T-helper 17 cell (primary cell): ENCODE measurements at regions not wholly inside any gene's neighbourhood (a gene's known extent, or its start where the extent isn't known, plus 50 kb on each side); places are given as distances from the start of the nearest gene placed in this dataset.
"Not testable (repeated sequence)": the region's sequence is repeated elsewhere in the genome, so short reads cannot be mapped to it uniquely, and the experiment has no call there.

Experiments
- ATAC-seq: fragments of 150-1000 bp; cut with Tn5 transposase; 2 replicates; pipeline ENCODE4 v1.10.0; 2021; ENCODE audit warnings: mild to moderate bottlenecking, moderate library complexity
- DNase-seq, 3 donors: peaks; one replicate each; pipeline versions ENCODE4 v3.0.0 to v3.0.0-alpha.2; 2020 to 2021
- H3K9me3 ChIP-seq: one replicate; pipeline ENCODE4 v1.7.0; 2013; ENCODE audit warnings: low read length, mild to moderate bottlenecking; ENCODE audit not compliant: control insufficient read depth, poor library complexity, severe bottlenecking
- H3K27ac Mint-ChIP-seq: one replicate; pipeline ENCODE4 v1.8.0; 2022; ENCODE audit warnings: mild to moderate bottlenecking, moderate library complexity, mixed read lengths
- H3K27me3 Mint-ChIP-seq: one replicate; pipeline ENCODE4 v1.8.0; 2022; ENCODE audit warnings: mixed read lengths
- H3K36me3 Mint-ChIP-seq: one replicate; pipeline ENCODE4 v1.8.0; 2022; ENCODE audit warnings: low read depth, mixed read lengths
- H3K4me1 Mint-ChIP-seq: one replicate; pipeline ENCODE4 v1.8.0; 2022; ENCODE audit warnings: mild to moderate bottlenecking, mixed read lengths
- H3K4me3 Mint-ChIP-seq: one replicate; pipeline ENCODE4 v1.8.0; 2022; ENCODE audit warnings: mild to moderate bottlenecking, moderate library complexity, mixed read lengths

DNA sequence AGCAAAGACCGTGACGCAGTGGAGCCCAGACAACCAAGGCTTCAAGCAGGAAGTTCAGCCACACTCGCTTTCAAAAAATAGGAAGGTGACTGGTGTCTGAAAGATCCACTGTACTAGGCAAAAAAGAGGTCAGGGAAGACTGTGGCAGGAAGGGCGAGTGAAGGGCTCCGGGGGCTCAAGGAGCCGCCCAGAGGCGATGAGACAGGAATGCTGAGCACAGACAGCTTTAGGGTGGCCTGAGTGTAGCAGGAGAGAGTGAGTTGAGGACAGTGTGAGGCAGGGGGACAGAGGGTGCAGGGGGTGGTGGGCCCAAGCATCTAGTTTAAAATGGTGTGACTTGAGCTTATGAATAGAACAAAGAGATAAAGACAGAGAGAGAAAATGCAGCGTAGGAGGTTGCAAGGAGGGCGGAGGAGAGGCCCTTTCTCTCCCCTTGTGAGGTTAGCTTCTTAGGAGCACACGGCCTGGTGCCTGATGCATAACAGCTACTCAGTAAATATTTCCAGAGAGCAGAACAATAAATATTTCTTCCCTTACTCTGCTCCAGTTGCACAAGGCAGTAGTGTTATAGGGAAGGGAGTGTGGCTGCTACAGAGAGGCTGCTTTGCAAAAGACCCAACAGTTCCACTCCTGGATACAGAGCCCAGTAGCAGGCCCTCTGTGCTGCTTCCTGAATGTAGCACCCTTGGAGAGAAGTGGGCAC is 789.7 kb upstream of the RAB6C start:
- H3K4me1 Mint-ChIP-seq = no peaks in the 10 kb centered on the region
- H3K27me3 Mint-ChIP-seq = peaks cover 13% of the 10 kb centered on the region
- H3K27ac Mint-ChIP-seq = no peak overlapping the region
- no peak for DNase-seq
- no peak for ATAC-seq
- H3K36me3 Mint-ChIP-seq = no peaks in the 10 kb centered on the region
- no peak overlapping the region for H3K4me3 Mint-ChIP-seq
- H3K9me3 ChIP-seq = no peaks in the 10 kb centered on the region

DNA sequence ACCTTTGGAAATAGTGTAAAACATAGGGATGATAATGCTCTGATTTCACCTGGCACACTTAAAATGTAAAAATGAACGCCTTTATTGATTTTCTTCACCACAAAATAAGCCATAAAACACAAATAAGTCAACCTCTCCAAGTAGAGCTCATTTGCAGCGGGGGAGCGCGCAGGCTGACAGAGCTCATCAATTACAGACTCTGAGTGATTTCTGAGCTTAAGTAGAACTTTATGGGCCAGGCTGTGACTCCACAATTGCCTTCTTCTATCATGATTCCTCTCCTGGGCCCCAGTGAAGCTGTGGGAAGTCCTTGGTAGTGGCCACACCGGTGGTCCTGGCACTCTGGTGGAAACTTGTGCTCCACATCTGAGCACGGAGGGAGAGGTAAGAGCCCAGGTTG is 789.0 kb upstream of the RAB6C start:
- H3K36me3 Mint-ChIP-seq = no peaks in the 10 kb centered on the region
- H3K4me1 Mint-ChIP-seq = no peaks in the 10 kb centered on the region
- ATAC-seq = no peak
- H3K27me3 Mint-ChIP-seq = peaks cover 13% of the 10 kb centered on the region
- H3K4me3 Mint-ChIP-seq = no peak overlapping the region
- no peaks in the 10 kb centered on the region for H3K9me3 ChIP-seq
- DNase-seq = no peak
- H3K27ac Mint-ChIP-seq = no peak overlapping the region

DNA sequence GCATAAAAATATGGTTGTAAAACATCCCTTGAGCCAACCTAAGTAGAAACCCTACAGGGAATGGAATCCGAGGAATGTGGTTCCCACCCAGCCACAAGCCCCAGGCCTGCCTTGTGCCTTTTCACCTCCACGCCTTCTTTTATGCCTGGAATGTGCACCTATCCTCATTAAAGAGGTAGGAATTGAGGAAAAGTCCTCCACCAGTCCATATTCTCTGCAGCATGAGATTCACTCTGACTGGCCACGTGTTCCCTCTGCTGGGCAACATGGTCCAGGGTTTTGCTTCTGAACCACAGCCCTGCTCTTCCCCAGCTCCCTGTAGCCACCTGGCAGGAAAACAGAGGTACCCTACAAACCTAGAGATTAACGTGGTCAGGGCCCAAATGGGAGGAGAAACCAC is 787.9 kb upstream of the RAB6C start:
- no peak overlapping the region for H3K4me3 Mint-ChIP-seq
- H3K9me3 ChIP-seq = no peaks in the 10 kb centered on the region
- no peak overlapping the region for H3K27ac Mint-ChIP-seq
- H3K27me3 Mint-ChIP-seq = peaks cover 9% of the 10 kb centered on the region
- H3K4me1 Mint-ChIP-seq = no peaks in the 10 kb centered on the region
- no peaks in the 10 kb centered on the region for H3K36me3 Mint-ChIP-seq
- DNase-seq (no peak), ATAC-seq (no peak)

DNA sequence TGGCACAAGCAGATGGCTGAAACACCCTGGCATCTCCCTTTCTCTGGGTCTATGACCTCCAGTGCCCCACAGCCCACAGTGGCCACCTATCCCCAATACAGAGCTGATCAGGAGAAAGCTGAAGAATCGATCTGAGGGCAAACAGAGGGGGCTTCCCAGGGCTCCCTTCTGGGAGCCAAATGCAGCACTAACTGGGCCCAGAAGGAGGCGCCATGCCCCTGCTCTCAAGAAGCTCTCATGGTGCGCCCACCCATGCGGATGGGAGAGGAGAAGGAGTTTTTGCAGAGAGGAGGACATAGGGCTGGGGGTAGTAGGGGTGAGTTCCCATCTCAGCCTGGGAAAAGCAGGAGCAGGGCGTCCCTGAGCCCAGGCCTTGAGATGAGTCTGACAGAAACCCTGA is 787.3 kb upstream of the RAB6C start:
- no peak for DNase-seq

DNA sequence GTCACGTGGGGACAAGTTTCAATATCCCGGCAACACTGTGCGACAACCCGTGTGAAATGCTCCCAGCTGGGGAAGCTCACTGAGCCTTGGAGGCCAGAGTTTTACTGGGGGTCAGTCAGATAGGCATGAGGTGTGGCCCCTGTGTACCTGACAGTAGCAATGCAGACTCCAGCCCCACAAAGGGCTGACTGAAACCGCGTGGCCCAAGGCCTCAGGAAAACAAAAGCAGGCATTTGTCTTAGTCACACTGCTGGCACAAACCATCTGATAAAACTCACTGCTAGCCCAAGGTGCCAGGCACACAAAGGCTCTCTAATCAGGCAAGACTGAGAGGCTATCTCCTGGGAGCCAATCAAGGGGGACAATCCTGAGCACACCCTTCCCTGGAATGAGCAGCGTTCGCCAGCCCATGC is 786.6 kb upstream of the RAB6C start:
- Mint-ChIP-seq H3K4me1 (no peaks in the 10 kb centered on the region), H3K27ac (no peak overlapping the region), H3K36me3 (no peaks in the 10 kb centered on the region), H3K4me3 (no peak overlapping the region), H3K27me3 (peaks cover 6% of the 10 kb centered on the region)
- no peak for DNase-seq
- H3K9me3 ChIP-seq = no peaks in the 10 kb centered on the region
- ATAC-seq = no peak

More for the DNA sequence above, 787.3 kb upstream of the RAB6C start:
- H3K27ac Mint-ChIP-seq = no peak overlapping the region
- no peaks in the 10 kb centered on the region for H3K9me3 ChIP-seq
- H3K4me1 Mint-ChIP-seq = no peaks in the 10 kb centered on the region
- ATAC-seq = no peak
- H3K4me3 Mint-ChIP-seq = no peak overlapping the region
- H3K27me3 Mint-ChIP-seq = peaks cover 6% of the 10 kb centered on the region
- no peaks in the 10 kb centered on the region for H3K36me3 Mint-ChIP-seq

DNA sequence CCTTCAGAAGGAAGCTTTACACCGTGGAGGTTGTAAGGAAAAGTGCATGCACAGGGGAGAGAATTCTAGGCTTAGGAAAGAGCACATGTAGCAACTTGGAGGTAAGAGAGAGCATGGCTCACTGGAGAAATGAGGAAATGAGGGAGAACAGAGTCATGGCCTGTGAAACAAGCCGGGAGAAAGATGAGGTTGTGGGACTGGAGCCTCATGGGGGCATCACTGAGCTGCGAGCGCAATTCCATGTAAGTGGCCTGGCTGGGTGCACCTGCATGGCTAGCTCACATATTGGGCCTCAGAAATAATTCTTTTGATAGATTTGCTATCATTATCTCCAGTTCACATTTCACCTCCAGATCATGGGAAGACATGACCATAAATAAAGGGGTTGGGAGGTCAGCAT is 785.5 kb upstream of the RAB6C start:
- no peaks in the 10 kb centered on the region for H3K9me3 ChIP-seq
- Mint-ChIP-seq H3K36me3 (no peaks in the 10 kb centered on the region), H3K4me3 (no peak overlapping the region), H3K27me3 (peaks cover 6% of the 10 kb centered on the region), H3K4me1 (no peaks in the 10 kb centered on the region), H3K27ac (no peak overlapping the region)
- DNase-seq (no peak), ATAC-seq (no peak)

DNA sequence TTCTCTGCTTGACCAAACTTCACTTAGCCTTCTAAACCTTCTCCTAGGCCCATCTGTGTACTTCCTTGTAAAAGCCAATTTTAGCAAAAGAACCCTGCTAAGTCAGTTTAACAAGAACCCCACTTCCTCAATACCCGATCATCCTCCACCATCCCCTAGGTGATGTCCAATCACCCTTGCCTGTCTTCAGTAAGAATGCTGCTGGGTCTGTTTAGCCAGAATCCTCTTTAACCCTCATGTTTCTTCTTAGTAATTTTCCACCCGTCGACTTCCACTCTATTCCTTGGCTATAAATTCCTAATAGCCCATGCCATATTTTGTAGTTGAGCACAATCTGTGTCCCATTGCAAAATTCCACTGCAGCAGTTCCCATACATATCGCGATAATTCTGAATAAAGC is 780.0 kb upstream of the RAB6C start:
- H3K27me3 Mint-ChIP-seq = no peaks in the 10 kb centered on the region
- H3K4me1 Mint-ChIP-seq = no peaks in the 10 kb centered on the region
- ATAC-seq = no peak

DNA sequence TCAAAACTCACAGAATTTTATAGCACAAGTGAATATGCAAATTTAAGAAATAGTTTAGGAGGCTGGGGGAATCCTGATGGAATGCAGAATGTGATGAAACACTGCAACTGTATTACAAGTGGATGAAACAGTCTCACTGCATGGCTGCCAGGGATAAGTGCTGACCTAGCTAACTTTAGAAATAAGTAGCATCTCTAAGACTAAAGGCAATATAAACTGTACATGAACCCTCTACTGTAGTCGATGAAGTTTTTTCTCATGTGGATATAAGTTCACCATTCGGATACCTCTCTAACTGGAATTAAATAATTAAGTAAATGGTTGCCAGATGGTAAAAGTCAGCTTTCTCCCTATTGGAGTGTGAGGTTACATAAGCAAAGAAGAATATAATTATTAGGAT is 777.8 kb upstream of the RAB6C start:
- Mint-ChIP-seq H3K27me3 (no peaks in the 10 kb centered on the region), H3K27ac (no peak overlapping the region), H3K4me1 (no peaks in the 10 kb centered on the region), H3K36me3 (no peaks in the 10 kb centered on the region), H3K4me3 (no peak overlapping the region)
- DNase-seq = no peak
- no peaks in the 10 kb centered on the region for H3K9me3 ChIP-seq
- ATAC-seq = no peak

More for the DNA sequence above, 780.0 kb upstream of the RAB6C start:
- H3K27ac Mint-ChIP-seq = no peak overlapping the region
- DNase-seq = no peak
- no peak overlapping the region for H3K4me3 Mint-ChIP-seq
- no peaks in the 10 kb centered on the region for H3K36me3 Mint-ChIP-seq
- H3K9me3 ChIP-seq = no peaks in the 10 kb centered on the region

DNA sequence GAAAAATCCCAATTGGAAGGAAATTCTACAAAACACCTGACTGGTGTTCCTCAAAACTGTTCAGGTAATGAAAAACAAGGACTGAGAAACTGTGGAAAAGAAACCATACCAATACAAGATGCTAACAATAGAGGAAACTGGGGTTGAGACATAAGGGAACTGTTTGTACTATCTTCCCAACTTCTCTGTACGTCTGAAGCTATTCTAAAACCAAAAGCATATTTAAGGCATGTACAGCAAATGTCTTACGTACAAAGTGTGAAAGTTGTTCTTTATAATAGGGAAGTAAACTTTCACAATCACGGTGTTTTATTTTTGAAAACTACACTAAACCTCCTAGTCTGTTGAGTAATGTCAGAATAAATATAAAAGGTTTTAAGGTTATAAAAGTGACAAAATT is 776.1 kb upstream of the RAB6C start:
- Mint-ChIP-seq H3K4me3 (no peak overlapping the region), H3K27me3 (no peaks in the 10 kb centered on the region), H3K4me1 (no peaks in the 10 kb centered on the region), H3K27ac (no peak overlapping the region), H3K36me3 (no peaks in the 10 kb centered on the region)
- no peak for DNase-seq
- no peaks in the 10 kb centered on the region for H3K9me3 ChIP-seq
- no peak for ATAC-seq

DNA sequence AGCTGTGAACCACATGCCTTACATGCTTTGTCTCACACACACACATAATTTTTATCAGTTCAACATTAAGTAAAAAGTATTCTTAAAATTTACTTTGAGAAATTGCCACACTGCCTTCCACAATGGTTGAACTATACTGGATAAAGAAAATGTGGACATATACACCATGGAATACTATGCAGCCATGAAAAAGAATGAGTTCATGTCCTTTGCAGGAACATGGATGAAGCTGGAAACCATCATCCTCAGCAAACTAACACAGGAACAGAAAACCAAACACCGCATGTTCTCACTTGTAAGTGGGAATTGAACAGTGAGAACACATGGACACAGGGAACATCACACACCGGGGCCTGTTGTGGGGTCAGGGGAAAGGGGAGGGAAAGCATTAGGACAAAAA is 774.9 kb upstream of the RAB6C start:
- not testable (repeated sequence) for DNase-seq, H3K27ac Mint-ChIP-seq, ATAC-seq, H3K9me3 ChIP-seq, H3K4me1 Mint-ChIP-seq, H3K36me3 Mint-ChIP-seq, H3K4me3 Mint-ChIP-seq, H3K27me3 Mint-ChIP-seq

DNA sequence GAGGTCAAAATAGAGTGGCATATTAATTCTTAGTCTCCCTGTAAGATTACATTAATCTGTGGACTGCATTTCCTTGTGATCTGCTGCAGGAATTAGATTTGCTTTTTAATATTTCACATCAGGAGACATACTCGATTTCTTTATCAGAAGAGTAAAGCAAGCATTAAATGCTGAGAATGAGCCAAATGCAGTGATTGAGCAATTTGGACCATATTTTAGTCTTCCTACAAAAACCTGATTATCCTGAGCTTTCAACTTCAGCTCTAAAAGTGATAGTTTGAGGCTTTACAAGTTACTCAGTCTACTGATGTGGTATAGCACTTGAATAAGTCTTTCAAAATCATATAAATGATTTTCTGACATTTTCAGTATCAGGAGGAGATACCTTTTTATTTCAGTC is 774.3 kb upstream of the RAB6C start:
- H3K4me3 Mint-ChIP-seq = no peak overlapping the region
- no peaks in the 10 kb centered on the region for H3K4me1 Mint-ChIP-seq
- H3K27ac Mint-ChIP-seq = no peak overlapping the region
- no peaks in the 10 kb centered on the region for H3K36me3 Mint-ChIP-seq
- H3K27me3 Mint-ChIP-seq = no peaks in the 10 kb centered on the region
- no peaks in the 10 kb centered on the region for H3K9me3 ChIP-seq
- DNase-seq (no peak), ATAC-seq (no peak)

DNA sequence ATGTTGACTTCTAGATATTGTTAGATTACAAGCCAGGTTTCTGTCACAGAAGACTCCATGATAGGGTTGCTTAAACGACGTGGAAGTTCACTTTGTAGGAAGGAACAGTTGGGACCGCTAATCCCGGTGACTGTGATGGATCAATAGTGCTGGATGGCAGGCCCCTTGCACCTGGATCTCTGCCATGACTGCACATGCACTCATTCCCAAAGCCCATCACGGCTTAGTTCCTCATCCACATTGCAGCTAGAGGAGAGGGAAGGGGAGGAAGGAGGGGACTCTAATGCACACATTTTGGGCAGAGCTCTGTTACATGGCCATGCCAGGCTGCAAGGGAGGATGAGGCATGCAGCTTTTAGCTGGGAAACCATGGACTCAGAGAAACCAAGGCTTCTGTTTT is 773.7 kb upstream of the RAB6C start:
- no peaks in the 10 kb centered on the region for H3K27me3 Mint-ChIP-seq
- H3K4me3 Mint-ChIP-seq = no peak overlapping the region
- DNase-seq (no peak), ATAC-seq (no peak)
- H3K4me1 Mint-ChIP-seq = no peaks in the 10 kb centered on the region
- no peaks in the 10 kb centered on the region for H3K9me3 ChIP-seq
- H3K27ac Mint-ChIP-seq = no peak overlapping the region
- no peaks in the 10 kb centered on the region for H3K36me3 Mint-ChIP-seq

DNA sequence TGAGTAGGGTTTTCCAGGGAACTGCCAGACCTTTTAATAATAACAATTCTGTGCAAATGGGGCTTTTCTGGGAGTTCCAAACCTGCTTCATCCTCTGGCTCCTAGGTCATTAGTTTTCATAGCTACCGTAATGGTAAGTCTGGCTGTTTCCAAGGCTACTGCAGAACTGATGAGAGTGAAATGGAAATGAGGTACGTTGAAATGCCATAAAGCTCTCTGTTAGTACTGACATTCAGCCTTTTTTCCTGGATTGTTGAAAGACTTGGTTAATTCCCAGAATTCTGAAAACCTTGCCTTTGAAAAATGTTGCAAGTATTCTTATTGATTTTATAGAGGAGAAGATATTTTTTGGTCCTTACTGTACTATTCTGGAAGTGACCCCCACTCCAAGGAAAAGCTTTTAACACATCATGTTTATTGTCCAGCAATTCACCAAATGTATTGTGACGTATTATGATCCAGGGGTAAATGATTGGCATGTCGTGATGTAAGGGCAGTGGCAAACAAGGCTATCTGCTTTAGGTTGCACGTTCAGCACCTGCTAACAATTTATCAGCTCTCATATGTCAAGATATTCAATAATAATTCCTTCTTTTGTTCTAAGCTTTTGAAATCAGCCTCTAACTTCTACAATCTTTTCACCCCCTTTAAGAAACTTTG is 767.0 kb upstream of the RAB6C start:
- DNase-seq (no peak), ATAC-seq (no peak)
- H3K36me3 Mint-ChIP-seq = no peaks in the 10 kb centered on the region
- H3K4me1 Mint-ChIP-seq = no peaks in the 10 kb centered on the region
- no peak overlapping the region for H3K4me3 Mint-ChIP-seq
- H3K27me3 Mint-ChIP-seq = no peaks in the 10 kb centered on the region
- H3K9me3 ChIP-seq = no peaks in the 10 kb centered on the region
- no peak overlapping the region for H3K27ac Mint-ChIP-seq

DNA sequence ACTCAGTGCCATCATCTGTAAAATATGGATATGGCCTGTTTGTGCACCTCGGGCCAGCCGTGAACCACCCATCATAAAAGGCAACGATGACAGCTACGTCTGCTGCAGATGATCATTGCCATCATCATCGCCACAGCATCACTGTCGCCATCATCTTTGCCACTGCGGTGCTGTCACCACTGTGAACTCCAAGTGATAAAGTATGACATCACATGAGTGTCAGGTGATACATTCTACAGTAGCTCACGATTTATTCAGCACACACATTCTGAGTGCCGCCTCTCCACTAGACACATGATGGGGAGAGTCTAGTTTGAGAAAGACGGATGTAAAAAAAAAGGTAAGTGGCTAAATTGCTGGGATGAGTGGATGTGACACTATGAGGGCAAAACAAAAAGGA is 755.4 kb upstream of the RAB6C start:
- ATAC-seq = no peak
- no peak overlapping the region for H3K4me3 Mint-ChIP-seq
- no peaks in the 10 kb centered on the region for H3K4me1 Mint-ChIP-seq
- peaks cover 2% of the 10 kb centered on the region for H3K9me3 ChIP-seq
- no peaks in the 10 kb centered on the region for H3K36me3 Mint-ChIP-seq
- no peak for DNase-seq
- H3K27me3 Mint-ChIP-seq = no peaks in the 10 kb centered on the region
- no peak overlapping the region for H3K27ac Mint-ChIP-seq
